B cell (primary cell): ENCODE measurements at regions not wholly inside any gene's neighbourhood (a gene's known extent, or its start where the extent isn't known, plus 50 kb on each side); places are given as distances from the start of the nearest gene placed in this dataset.

Experiments
- CTCF ChIP-seq: fragments of 200-600 bp; IDR thresholded peaks from one replicate; pipeline ENCODE4 v1.8.0; 2022; ENCODE audit warnings: antibody characterized with exemption, mild to moderate bottlenecking
- EZH2 ChIP-seq: IDR thresholded peaks from 2 replicates; pipeline ENCODE4 v1.6.1; 2012; ENCODE audit warnings: borderline replicate concordance, low read depth, mild to moderate bottlenecking, moderate library complexity, low read length; ENCODE audit not compliant: insufficient read depth, poor library complexity, severe bottlenecking

- no peak for TF ChIP-seq CTCF
- no peak for TF ChIP-seq EZH2
Measured at GRCh38 chr11:15726221-15726746, 611.6 kb downstream of the INSC start.
